WI38 (cell line): ENCODE measurements at regions not wholly inside any gene's neighbourhood (a gene's known extent, or its start where the extent isn't known, plus 50 kb on each side); places are given as distances from the start of the nearest gene placed in this dataset.

Source experiments
- H3K4me3 ChIP-seq: 2 replicates; pipeline ENCODE4 v1.5.1; 2011; ENCODE audit warnings: low read depth, mild to moderate bottlenecking, control low read depth, low read length
- TF ChIP-seq, protein P1 (sequence below): IDR thresholded peaks from 2 replicates; pipeline ENCODE4 v1.5.1; 2012; ENCODE audit warnings: low read depth, mild to moderate bottlenecking, control low read depth, low read length

DNA sequence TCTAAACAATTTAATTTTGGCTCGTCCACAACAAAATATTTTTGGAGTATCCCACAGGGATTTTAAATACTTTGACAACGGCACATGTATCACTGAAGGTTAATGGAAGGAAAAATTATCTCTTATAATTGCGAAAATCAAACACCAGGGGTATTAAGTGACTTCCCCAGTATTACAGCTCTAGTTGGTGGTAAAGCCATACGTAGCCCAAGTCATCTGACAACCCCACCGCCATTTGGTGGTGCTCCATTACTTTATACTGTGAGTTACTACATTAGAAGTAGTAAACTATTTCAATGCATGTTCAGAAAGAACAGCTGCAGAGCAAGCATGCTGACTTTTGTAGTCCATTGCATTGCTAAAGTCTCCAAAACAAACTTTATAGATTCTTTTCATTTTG, 179.7 kb downstream of the HGF start:
- H3K4me3 ChIP-seq: no peak overlapping the region
- TF ChIP-seq, protein P1, sequence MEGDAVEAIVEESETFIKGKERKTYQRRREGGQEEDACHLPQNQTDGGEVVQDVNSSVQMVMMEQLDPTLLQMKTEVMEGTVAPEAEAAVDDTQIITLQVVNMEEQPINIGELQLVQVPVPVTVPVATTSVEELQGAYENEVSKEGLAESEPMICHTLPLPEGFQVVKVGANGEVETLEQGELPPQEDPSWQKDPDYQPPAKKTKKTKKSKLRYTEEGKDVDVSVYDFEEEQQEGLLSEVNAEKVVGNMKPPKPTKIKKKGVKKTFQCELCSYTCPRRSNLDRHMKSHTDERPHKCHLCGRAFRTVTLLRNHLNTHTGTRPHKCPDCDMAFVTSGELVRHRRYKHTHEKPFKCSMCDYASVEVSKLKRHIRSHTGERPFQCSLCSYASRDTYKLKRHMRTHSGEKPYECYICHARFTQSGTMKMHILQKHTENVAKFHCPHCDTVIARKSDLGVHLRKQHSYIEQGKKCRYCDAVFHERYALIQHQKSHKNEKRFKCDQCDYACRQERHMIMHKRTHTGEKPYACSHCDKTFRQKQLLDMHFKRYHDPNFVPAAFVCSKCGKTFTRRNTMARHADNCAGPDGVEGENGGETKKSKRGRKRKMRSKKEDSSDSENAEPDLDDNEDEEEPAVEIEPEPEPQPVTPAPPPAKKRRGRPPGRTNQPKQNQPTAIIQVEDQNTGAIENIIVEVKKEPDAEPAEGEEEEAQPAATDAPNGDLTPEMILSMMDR: no peak

DNA sequence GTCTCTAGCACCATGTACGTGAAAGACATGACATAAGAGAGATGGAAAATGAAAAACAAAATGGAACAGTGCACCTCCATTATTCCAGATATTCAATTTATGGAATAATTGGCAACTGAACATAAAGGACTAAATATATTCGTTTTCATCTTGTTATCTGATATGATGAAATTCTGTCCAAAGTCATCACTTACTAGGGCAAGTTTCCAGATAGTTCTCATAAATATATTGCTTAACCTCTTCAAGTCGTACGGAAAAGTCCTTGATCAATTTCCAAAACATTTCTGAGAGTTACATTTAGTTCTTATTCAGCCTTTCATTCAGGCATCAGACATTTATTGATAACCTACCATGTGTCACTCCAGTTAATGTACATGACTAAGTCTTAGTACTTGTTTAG, 185.2 kb downstream of the HGF start:
- TF ChIP-seq, protein P1: no peak
- H3K4me3 ChIP-seq: no peak overlapping the region

DNA sequence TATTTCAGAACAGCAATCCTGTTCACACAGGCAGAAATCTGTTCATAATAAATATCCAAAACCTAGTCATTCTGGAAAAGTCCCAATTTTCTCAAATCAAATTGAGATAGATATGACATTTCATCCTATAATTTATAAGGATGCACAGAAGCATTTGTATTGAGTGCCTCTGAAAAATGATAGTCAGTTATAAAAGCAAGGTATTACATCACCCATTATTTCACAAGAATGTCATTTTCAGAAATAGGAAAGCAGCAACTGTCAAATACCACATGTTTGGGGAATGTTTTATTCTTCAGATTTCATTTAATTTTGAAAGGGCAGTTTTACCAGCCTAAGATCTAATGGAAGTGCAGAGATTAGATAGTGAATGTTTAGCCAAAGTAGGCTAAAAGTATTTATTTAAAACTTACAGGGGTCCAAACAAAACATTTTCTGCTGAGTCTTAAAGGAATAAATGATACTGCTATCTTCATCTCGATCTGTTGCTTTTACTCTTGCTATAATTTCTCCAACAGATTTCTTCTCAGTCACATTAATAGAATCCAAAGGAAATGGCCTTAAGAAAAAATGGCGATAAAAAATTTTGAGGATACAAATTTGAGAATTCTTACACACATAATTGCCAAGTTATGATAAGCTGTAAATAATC, 185.8 kb downstream of the HGF start:
- TF ChIP-seq, protein P1: no peak
- no peak overlapping the region for H3K4me3 ChIP-seq

DNA sequence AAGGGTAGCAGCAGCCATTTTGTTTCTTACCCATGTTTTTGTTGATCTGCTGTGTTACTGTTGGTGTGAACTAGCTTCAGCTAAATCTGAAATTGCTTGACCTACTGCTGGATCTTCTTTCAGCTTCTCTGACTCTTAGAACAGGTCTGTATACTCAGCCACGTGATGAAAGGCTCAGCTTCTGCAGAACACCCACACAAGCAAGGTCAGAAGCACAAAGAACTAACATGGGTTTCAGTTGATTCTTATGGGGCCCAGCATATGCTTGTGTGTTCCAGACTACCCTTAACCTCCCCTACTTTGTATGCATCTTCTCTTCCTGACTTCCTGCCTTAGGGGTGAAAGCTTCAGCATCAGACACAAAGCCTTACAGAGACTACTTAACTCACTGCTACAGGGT, 186.8 kb downstream of the HGF start:
- no peak overlapping the region for H3K4me3 ChIP-seq
- TF ChIP-seq, protein P1: no peak

DNA sequence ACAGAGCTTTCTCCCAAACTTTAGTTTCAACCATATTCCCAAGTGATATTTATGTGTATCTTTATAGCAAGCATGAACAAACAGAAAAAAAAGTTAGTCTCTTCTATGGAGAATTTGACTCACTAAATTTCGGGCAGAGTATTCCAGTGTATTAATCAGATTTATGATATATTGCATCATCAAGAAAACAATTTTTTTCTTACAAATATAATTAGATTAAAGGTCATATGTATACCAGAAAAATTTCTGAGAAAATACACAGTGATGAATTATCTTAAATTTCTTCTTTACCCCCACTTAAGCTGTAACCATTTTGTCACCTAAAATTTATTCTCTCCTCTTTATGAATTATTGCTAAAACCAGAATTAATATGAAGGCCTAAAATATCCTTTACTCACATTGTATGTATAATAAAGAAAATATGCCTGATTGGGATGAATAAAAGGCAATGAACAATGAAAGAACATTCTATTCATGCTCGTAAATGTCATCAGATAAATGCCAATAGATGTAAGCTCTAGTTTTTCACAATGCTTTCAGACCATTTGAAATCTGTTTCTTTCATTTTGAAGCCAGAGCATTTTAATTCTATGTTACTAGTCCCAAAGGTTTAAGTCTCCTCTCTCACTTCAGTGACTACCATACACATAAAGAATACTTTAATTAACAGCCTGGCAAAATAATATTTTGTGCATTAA, 192.1 kb downstream of the HGF start:
- H3K4me3 ChIP-seq: no peak overlapping the region
- TF ChIP-seq, protein P1: no peak

DNA sequence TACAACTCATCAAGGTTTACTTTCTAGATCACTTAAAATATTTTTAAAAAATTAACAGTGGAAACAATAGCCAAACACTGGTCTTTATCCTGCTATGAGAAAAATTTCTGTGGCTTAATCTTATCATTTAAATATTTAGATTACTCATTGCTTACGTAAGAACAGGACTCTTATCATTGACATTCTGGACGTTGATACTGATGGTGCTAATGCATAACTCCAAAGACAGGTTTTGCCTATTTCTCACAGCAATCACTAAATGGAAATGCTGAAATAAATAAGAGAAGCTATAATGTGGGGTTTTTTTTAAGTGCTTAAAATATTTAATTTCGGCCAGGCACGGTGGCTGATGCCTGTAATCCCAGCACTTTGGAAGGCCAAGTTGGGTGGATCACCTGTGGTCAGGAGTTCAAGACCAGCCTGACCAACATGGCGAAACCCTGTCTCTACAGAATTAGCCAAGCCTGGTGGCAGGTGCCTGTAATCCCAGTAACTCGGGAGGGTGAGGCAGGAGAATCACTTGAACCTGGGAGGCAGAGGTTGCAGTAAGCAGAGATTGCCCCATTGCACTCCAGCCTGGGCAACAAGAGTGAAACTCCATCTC, 195.0 kb downstream of the HGF start:
- H3K4me3 ChIP-seq: no peak overlapping the region
- TF ChIP-seq, protein P1: no peak

DNA sequence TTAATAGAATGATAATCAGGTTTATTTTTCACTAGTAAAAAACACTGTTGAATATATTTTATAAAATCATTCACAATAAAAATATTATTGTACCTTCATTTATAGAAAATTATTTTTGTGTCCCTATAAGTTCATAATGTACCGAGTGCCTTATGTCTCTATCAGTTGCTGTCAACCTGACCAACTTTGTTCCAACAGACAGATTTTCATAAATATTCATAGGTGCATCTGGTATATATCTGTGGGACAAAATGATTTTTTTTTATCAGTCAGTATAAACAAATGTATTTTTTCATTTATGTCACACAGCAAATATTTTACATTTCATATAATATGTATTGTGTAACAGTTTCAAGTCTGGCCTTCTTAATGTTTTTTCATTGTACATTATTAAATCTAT, 195.9 kb downstream of the HGF start:
- TF ChIP-seq, protein P1: no peak
- H3K4me3 ChIP-seq: no peak overlapping the region
